GM19025 (cell line): ENCODE measurements at regions not wholly inside any gene's neighbourhood (a gene's known extent, or its start where the extent isn't known, plus 50 kb on each side); places are given as distances from the start of the nearest gene placed in this dataset.
A peak's percentile ranks its signal among the peaks of the same experiment; 100 is the strongest.

Experiments used
- ATAC-seq: cut with Tn5 transposase; IDR thresholded peaks from one replicate; pipeline ENCODE4 v1.9.1; 2021; ENCODE audit warnings: mild to moderate bottlenecking, low read depth, moderate library complexity; ENCODE audit not compliant: unreplicated experiment

DNA sequence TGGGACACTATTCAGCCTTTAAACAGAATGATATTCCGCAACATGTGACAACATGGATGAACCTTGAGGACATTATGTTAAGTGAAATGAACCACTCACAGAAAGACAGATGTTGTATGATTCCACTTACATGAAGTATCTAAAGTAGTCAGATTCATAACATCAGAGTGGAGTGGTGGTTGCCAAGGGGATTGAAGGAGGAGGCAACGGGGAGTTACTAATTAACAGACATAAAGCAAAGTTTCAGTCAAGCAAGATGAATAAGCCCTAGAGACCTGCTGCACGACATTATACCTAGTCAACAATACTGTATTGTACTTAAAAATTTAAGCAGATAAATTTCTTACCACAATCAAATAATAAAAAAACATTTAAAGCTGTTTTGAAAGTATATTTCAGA, 105.0 kb upstream of the NR0B1 start:
- ATAC-seq = peak; percentile 94

DNA sequence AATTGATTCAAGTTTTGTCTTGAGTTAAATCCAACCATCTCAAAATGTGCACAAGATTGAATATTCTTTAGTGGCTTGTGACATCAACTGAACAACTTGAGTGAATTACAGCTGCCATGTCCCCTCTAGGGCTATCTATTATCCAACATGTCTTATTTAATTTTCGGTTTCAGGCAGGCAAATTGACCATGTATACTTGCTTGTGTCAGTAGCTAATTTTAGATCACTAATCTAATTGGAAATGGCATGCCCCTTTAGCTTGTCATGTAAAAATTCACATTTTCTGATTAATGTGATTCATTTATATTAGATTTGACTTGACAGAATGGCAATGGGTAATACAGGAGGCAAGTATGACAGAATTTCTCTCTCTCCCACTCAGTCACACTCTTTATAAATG, 93.2 kb upstream of the NR0B1 start:
- ATAC-seq = no peak

DNA sequence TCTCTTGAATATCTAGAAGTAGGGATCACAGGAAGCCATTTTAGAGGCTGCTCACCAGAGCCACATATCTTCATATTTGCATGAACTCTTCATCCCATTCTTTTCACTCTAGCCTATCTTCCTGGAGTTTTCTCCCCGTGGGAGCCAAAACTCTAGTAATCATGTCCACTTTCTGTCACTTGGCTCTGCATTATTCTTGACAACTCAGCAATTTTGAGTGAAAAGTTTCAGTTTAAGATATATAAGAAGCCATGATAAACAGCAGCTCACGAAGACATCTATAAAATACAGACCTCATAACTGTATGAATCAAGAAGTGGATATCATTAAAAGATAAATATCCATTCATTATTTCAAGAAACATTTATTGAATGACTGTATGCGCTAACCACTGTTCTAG, 79.1 kb upstream of the NR0B1 start:
- no peak for ATAC-seq

DNA sequence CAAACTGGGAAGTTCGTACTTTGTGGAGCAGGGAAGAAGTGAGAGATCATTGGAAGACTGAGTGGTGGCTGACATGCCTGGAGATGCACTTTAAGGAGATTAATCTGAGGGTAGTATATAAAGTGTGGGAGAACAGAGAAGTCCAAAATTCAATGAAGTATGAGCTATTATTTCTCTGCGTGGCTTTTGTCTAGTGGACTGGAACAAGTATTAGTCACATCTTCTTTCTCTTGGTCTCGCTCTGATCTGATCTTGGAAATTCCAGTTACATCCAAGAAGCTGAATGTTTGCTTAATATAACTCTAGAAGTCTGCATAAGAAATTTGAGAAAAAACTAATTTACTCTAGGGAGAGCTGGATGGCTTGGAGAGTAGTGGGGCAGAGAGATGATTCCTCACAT, 64.8 kb upstream of the NR0B1 start:
- ATAC-seq = no peak

DNA sequence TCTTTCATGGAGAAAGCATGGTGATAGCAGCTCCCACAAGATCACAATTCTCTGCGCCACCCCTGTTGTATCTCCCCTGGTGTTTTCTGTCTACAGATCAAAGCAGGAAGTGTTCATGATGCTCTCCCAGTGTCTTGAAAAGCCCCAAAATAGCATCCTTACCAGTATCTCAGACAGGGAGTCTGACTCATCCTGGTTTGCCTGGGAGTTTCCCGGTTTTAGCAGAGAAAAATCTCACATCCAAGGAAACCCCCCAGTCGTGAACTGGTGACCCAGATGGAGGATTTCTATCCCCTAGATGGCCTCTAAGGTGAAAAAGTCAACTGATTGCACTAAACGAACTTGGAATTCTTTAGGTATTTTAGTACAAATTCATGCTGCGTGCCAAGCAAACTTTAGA, 64.3 kb upstream of the NR0B1 start:
- ATAC-seq = no peak

DNA sequence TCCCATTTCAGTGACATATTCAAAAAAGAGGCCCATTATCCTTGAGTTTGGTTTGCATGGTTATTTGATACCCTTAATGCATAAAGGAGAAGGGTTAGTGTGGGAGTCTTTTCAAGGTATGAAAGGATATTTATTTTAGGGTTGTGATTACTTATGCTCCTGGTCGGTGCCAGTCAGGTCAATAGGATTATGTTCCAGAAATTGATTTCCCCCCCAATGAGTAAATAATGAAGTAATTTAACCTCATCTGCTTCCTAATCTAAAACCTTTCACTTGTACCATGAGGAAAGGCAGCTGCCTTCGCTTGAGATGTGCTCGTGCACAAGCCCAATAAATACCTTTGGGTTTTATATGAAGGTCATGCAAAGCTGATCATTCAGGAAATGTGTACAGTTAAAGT, 55.0 kb upstream of the NR0B1 start:
- no peak for ATAC-seq
